HG02970 (cell line): ENCODE measurements at regions not wholly inside any gene's neighbourhood (a gene's known extent, or its start where the extent isn't known, plus 50 kb on each side); places are given as distances from the start of the nearest gene placed in this dataset.
"Not testable (repeated sequence)": the region's sequence is repeated elsewhere in the genome, so short reads cannot be mapped to it uniquely, and the experiment has no call there.

ENCODE experiments used
- ATAC-seq: cut with Tn5 transposase; IDR thresholded peaks from one replicate; pipeline ENCODE4 v1.9.1; 2021; ENCODE audit warnings: mild to moderate bottlenecking, moderate library complexity, moderate number of reproducible peaks; ENCODE audit not compliant: unreplicated experiment, low FRiP score

GRCh38 chr2:199216253-199216652 is 241.5 kb downstream of the SATB2 start:
- no peak for ATAC-seq

- ATAC-seq, result no peak
Observed at GRCh38 chr2:199207011-199207410, 250.7 kb downstream of the SATB2 start.

- ATAC-seq, result no peak
Observed at GRCh38 chr2:199206536-199206935, 251.2 kb downstream of the SATB2 start.

- no peak for ATAC-seq
Observed at GRCh38 chr2:199202964-199203363, 254.8 kb downstream of the SATB2 start.

GRCh38 chr2:199201539-199201938 is 256.2 kb downstream of the SATB2 start:
- no peak for ATAC-seq

GRCh38 chr2:199199797-199200196 is 257.9 kb downstream of the SATB2 start:
- ATAC-seq, result no peak

- ATAC-seq, result no peak
Observed at GRCh38 chr2:199197448-199197847, 260.3 kb downstream of the SATB2 start.

GRCh38 chr2:199196686-199197085 is 261.1 kb downstream of the SATB2 start:
- no peak for ATAC-seq

GRCh38 chr2:199195927-199196502 is 261.7 kb downstream of the SATB2 start:
- no peak for ATAC-seq

- ATAC-seq, result no peak
Observed at GRCh38 chr2:199191461-199191860, 266.3 kb downstream of the SATB2 start.

GRCh38 chr2:199189229-199189628 is 268.5 kb downstream of the SATB2 start:
- ATAC-seq, result no peak

GRCh38 chr2:199186301-199186751 is 271.4 kb downstream of the SATB2 start:
- ATAC-seq, result no peak

GRCh38 chr2:199185174-199185573 is 272.6 kb downstream of the SATB2 start:
- not testable (repeated sequence) for ATAC-seq

GRCh38 chr2:199163613-199164458 is 293.9 kb downstream of the SATB2 start:
- no peak for ATAC-seq

GRCh38 chr2:199160677-199161465 is 296.9 kb downstream of the SATB2 start:
- no peak for ATAC-seq

GRCh38 chr2:199160081-199160480 is 297.7 kb downstream of the SATB2 start:
- no peak for ATAC-seq

GRCh38 chr2:199148076-199148845 is 309.5 kb downstream of the SATB2 start:
- ATAC-seq, result no peak

- no peak for ATAC-seq
Observed at GRCh38 chr2:199147216-199147615, 310.5 kb downstream of the SATB2 start.

GRCh38 chr2:199144546-199144945 is 313.2 kb downstream of the SATB2 start:
- no peak for ATAC-seq

GRCh38 chr2:199144036-199144435 is 313.7 kb downstream of the SATB2 start:
- ATAC-seq, result no peak
